CD14-positive monocyte (primary cell): ENCODE measurements at regions not wholly inside any gene's neighbourhood (a gene's known extent, or its start where the extent isn't known, plus 50 kb on each side); places are given as distances from the start of the nearest gene placed in this dataset.

Source experiments
- DNase-seq, 3 donors: peaks; one replicate each; pipeline ENCODE4 v3.0.0-alpha.2; 2011 to 2022
- H2AFZ ChIP-seq: 2 replicates; pipeline ENCODE4 v1.6.0; 2012; ENCODE audit warnings: mild to moderate bottlenecking, low read depth, low read length, inconsistent platforms; ENCODE audit not compliant: insufficient read depth, poor library complexity, severe bottlenecking
- H3K27ac ChIP-seq, 2 donors: 1 replicate in 1 of 2; 2 replicates in 1 of 2; pipeline ENCODE4 v1.5.1; 2012 to 2013; ENCODE audit warnings: low read length in 2 of 2, control low read depth in 1 of 2, inconsistent platforms in 1 of 2, low read depth in 1 of 2, mild to moderate bottlenecking in 1 of 2
- H3K27me3 ChIP-seq, 2 donors: one replicate each; pipeline versions ENCODE4 v1.6.0 to v1.6.1; 2011 to 2013; ENCODE audit warnings: low read length in 2 of 2; ENCODE audit not compliant: control insufficient read depth in 2 of 2, insufficient read depth in 2 of 2
- H3K36me3 ChIP-seq, 2 donors: replicated peaks in 1 of 2; 1 replicate in 1 of 2; 2 replicates in 1 of 2; pipeline versions ENCODE4 v1.5.1 to v1.6.1; 2012 to 2013; ENCODE audit warnings: low read length in 2 of 2, control low read depth in 1 of 2, inconsistent platforms in 1 of 2, mild to moderate bottlenecking in 1 of 2; ENCODE audit not compliant: insufficient read depth in 2 of 2, control insufficient read depth in 1 of 2
- H3K4me1 ChIP-seq, 2 donors: 1 replicate in 1 of 2; 2 replicates in 1 of 2; pipeline versions ENCODE4 v1.5.1 to v1.6.1; 2012 to 2013; ENCODE audit warnings: low read length in 2 of 2, control low read depth in 1 of 2, inconsistent platforms in 1 of 2, mild to moderate bottlenecking in 1 of 2, moderate library complexity in 1 of 2; ENCODE audit not compliant: insufficient read depth in 2 of 2, control insufficient read depth in 1 of 2
- H3K4me2 ChIP-seq: replicated peaks from 2 replicates; pipeline ENCODE3; 2012; ENCODE audit warnings: low read length, moderate library complexity, mild to moderate bottlenecking; ENCODE audit not compliant: poor library complexity, severe bottlenecking; ENCODE audit errors: extremely low read depth
- H3K4me3 ChIP-seq, 3 experiments: fragments of 200-600 bp in 1 of 3; sonication (generic) in 1 of 3; replicated peaks in 1 of 3; 1 replicate in 2 of 3; 2 replicates in 1 of 3; pipeline ENCODE4 v1.5.1; 2011 to 2013; ENCODE audit warnings: low read length in 3 of 3, mild to moderate bottlenecking in 3 of 3, control low read depth in 2 of 3, low read depth in 2 of 3, inconsistent platforms in 1 of 3, moderate library complexity in 1 of 3
- H3K79me2 ChIP-seq: 2 replicates; pipeline ENCODE4 v1.6.0; 2012; ENCODE audit warnings: mild to moderate bottlenecking, control low read depth, inconsistent platforms, low read length, moderate library complexity; ENCODE audit not compliant: insufficient read depth
- H3K9ac ChIP-seq: 2 replicates; pipeline ENCODE4 v1.6.0; 2017; ENCODE audit warnings: low read length, mild to moderate bottlenecking; ENCODE audit not compliant: insufficient read depth, poor library complexity, severe bottlenecking
- H3K9me3 ChIP-seq, 2 donors: replicated peaks in 1 of 2; 1 replicate in 1 of 2; 2 replicates in 1 of 2; pipeline versions ENCODE4 v1.5.1 to v1.6.1; 2012 to 2013; ENCODE audit warnings: low read length in 2 of 2, control low read depth in 1 of 2; ENCODE audit not compliant: control insufficient read depth in 1 of 2, insufficient read depth in 1 of 2
- H4K20me1 ChIP-seq: 2 replicates; pipeline ENCODE4 v1.6.0; 2012; ENCODE audit warnings: mild to moderate bottlenecking, low read length, control low read depth, moderate library complexity; ENCODE audit not compliant: insufficient read depth
- H3K27ac Mint-ChIP-seq, 7 donors: one replicate each; pipeline ENCODE4 v1.8.0; 2020; ENCODE audit warnings: mild to moderate bottlenecking in 7 of 7, mixed read lengths in 7 of 7, moderate library complexity in 6 of 7, inconsistent platforms in 2 of 7
- H3K27me3 Mint-ChIP-seq, 3 donors: one replicate each; pipeline ENCODE4 v1.8.0; 2021 to 2022; ENCODE audit warnings: low read depth in 3 of 3, mild to moderate bottlenecking in 3 of 3, mixed read lengths in 3 of 3, moderate library complexity in 3 of 3, inconsistent platforms in 1 of 3
- H3K36me3 Mint-ChIP-seq, 2 donors: one replicate each; pipeline ENCODE4 v1.8.0; 2020; ENCODE audit warnings: mixed read lengths in 2 of 2, inconsistent platforms in 1 of 2, mild to moderate bottlenecking in 1 of 2
- H3K4me1 Mint-ChIP-seq: one replicate; pipeline ENCODE4 v1.8.0; 2020; ENCODE audit warnings: mild to moderate bottlenecking, mixed read lengths
- H3K4me3 Mint-ChIP-seq, 2 donors: one replicate each; pipeline ENCODE4 v1.8.0; 2020; ENCODE audit warnings: mild to moderate bottlenecking in 2 of 2, mixed read lengths in 2 of 2, moderate library complexity in 1 of 2
- H3K9me3 Mint-ChIP-seq, 7 donors: one replicate each; pipeline ENCODE4 v1.8.0; 2020 to 2022; ENCODE audit warnings: mixed read lengths in 7 of 7, mild to moderate bottlenecking in 6 of 7, moderate library complexity in 6 of 7, inconsistent platforms in 2 of 7
- CTCF ChIP-seq: fragments of 200-600 bp; IDR thresholded peaks from one replicate; pipeline ENCODE4 v1.8.0; 2022; ENCODE audit warnings: antibody characterized with exemption, mild to moderate bottlenecking
- WGBS: methylation state at CpG from one replicate; pipeline ENCODE4 v1.1.5; 2013; ENCODE audit warnings: missing lambda C conversion rate; ENCODE audit not compliant: insufficient coverage; 5-methylcytosine and 5-hydroxymethylcytosine counted together
- intact Hi-C, 2 donors: fragments of 100-400 bp; cut with micrococcal nuclease; formaldehyde crosslinking; loops; one replicate each; pipeline versions ENCODE4 v1.15.0 to v1.15.1; 2023

GRCh38 chr22:34973926-34974325, 92.0 kb upstream of the ISX start:
- Histone ChIP-seq H3K27ac (no peak overlapping the region), H3K4me3 (no peak overlapping the region), H2AFZ (no peak overlapping the region), H3K79me2 (no peaks in the 10 kb centered on the region), H3K27me3 (no peaks in the 10 kb centered on the region), H3K4me1 (no peaks in the 10 kb centered on the region), H3K36me3 (no peaks in the 10 kb centered on the region), H3K9me3 (peaks cover 9 to 13% of the 10 kb centered on the region in 2 donors), H3K4me2 (no peak overlapping the region), H3K9ac (no peak overlapping the region), H4K20me1 (no peaks in the 10 kb centered on the region)
- no peak for TF ChIP-seq CTCF
- DNase-seq, result no peak
- H3K36me3 Mint-ChIP-seq, result no peaks in the 10 kb centered on the region
- intact Hi-C loops, result no loop called here
- WGBS, result no CpG with 5 or more reads among the region's 2 CpGs
- H3K4me1 Mint-ChIP-seq, result no peaks in the 10 kb centered on the region
- H3K4me3 Mint-ChIP-seq, result no peak overlapping the region
- peaks cover 4 to 20% (median 10%) of the 10 kb centered on the region in 7 donors for H3K9me3 Mint-ChIP-seq
- H3K27me3 Mint-ChIP-seq, result peaks cover 1 to 2% (median 1%) of the 10 kb centered on the region in 3 donors
- no peak overlapping the region for H3K27ac Mint-ChIP-seq

GRCh38 chr22:34975721-34976120, 90.2 kb upstream of the ISX start:
- Histone ChIP-seq H3K9me3 (peaks cover 9 to 13% of the 10 kb centered on the region in 2 donors), H4K20me1 (no peaks in the 10 kb centered on the region), H3K27me3 (no peaks in the 10 kb centered on the region), H2AFZ (no peak overlapping the region), H3K4me2 (no peak overlapping the region), H3K27ac (no peak overlapping the region), H3K4me3 (no peak overlapping the region), H3K79me2 (no peaks in the 10 kb centered on the region), H3K36me3 (no peaks in the 10 kb centered on the region), H3K9ac (no peak overlapping the region), H3K4me1 (no peaks in the 10 kb centered on the region)
- intact Hi-C loops, result no loop called here
- TF ChIP-seq CTCF, result no peak
- H3K27ac Mint-ChIP-seq, result no peak overlapping the region
- no peaks in the 10 kb centered on the region for H3K36me3 Mint-ChIP-seq
- H3K27me3 Mint-ChIP-seq, result peaks cover 0 to 3% (median 2%) of the 10 kb centered on the region in 3 donors
- H3K9me3 Mint-ChIP-seq, result peaks cover 4 to 20% (median 9%) of the 10 kb centered on the region in 7 donors
- DNase-seq, result no peak
- no peaks in the 10 kb centered on the region for H3K4me1 Mint-ChIP-seq
- 33% methylated on average over 1 of the region's 1 CpG for WGBS
- no peak overlapping the region for H3K4me3 Mint-ChIP-seq
